ENCODE measurements at regions not wholly inside any gene's neighbourhood (a gene's known extent, or its start where the extent isn't known, plus 50 kb on each side); places are given as distances from the start of the nearest gene placed in this dataset.

DNA sequence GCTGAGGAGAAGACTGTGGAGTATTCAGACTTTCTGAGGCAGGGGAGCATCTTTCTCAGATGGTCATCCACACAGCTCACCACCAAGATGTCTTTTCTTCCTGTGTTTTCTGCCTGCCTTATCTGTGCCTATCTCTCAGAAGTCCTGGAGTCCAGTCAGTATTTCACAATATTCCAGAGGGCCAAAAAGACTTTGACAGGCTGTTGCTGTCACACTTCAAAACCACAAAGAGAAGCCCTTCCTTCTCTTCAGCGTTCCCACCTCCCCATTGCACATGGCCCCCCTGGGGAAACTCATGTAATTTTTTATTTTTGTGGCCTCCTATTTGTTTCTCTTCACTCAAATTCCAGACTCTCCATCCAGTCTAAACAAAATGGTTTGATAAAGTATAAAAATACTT, 585.2 kb downstream of the EPHA3 start:
- H3K4me3 ChIP-seq (ENCODE audit: low read depth, low read length) = no peak overlapping the region
- no peak for DNase-seq (ENCODE audit: low read depth)
- no peak for TF ChIP-seq CTCF (conservative IDR thresholded peaks at IDR 0.05; ENCODE audit: low read depth, low read length)

GRCh38 chr3:89697321-89697916, 590.0 kb downstream of the EPHA3 start:
- TF ChIP-seq CTCF (conservative IDR thresholded peaks at IDR 0.05; ENCODE audit: low read depth, low read length) = no peak
- DNase-seq (ENCODE audit: low read depth) = peak; percentile 34
- H3K4me3 ChIP-seq (ENCODE audit: low read depth, low read length) = no peak overlapping the region

GRCh38 chr3:89698208-89698830, 590.9 kb downstream of the EPHA3 start:
- H3K4me3 ChIP-seq (ENCODE audit: low read depth, low read length) = no peak overlapping the region
- peak; percentile 27 for DNase-seq (ENCODE audit: low read depth)
- TF ChIP-seq CTCF (conservative IDR thresholded peaks at IDR 0.05; ENCODE audit: low read depth, low read length) = no peak

- no peak for TF ChIP-seq CTCF (conservative IDR thresholded peaks at IDR 0.05; ENCODE audit: low read depth, low read length)
- DNase-seq (ENCODE audit: low read depth) = no peak
These were observed 591.8 kb downstream of the EPHA3 start for GRCh38 chr3:89699229-89699628.

DNA sequence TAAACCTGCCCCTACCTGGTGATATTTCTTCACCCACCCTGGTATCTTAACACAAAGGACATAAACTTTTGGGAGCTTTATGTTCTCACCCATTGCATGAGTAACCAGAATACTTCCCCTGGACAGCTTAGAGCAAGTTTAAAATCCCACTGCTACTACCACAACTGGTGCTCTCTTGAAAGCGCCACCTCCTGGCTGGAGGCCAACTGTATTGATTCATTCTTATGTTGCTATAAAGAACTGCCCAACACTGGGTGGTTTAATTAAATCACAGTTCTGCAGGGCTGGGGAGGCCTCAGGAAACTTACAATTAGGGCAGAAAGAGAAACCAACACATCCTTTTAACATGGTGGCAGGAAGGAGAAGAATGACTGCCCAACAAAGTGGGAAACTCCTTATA, 592.4 kb downstream of the EPHA3 start:
- no peak overlapping the region for H3K4me3 ChIP-seq (ENCODE audit: low read depth, low read length)
- peak; percentile 37 for DNase-seq (ENCODE audit: low read depth)
- no peak for TF ChIP-seq CTCF (conservative IDR thresholded peaks at IDR 0.05; ENCODE audit: low read depth, low read length)

More at GRCh38 chr3:89699229-89699628, 591.8 kb downstream of the EPHA3 start:
- H3K4me3 ChIP-seq (ENCODE audit: low read depth, low read length) = no peak overlapping the region

DNA sequence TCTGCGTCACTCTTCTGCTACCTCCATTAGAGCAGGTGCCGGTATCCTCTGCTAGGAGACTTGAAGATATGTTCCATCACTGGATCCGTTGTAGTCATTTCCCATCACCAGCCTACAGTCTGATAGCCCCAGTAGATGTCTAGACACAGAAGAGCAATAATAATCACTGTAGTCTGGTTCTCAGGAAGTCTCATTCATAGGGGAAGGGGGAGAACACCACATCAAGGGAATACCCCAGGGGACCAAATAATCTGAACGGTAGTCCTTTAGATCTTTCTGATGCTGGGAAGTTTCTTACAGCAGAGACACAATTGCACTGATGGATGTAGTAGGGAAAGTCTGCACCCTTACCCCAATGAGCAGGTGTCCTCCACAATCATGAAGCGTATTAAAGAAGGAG, 595.0 kb downstream of the EPHA3 start:
- no peak for DNase-seq (ENCODE audit: low read depth)
- no peak for TF ChIP-seq CTCF (conservative IDR thresholded peaks at IDR 0.05; ENCODE audit: low read depth, low read length)
- no peak overlapping the region for H3K4me3 ChIP-seq (ENCODE audit: low read depth, low read length)

DNA sequence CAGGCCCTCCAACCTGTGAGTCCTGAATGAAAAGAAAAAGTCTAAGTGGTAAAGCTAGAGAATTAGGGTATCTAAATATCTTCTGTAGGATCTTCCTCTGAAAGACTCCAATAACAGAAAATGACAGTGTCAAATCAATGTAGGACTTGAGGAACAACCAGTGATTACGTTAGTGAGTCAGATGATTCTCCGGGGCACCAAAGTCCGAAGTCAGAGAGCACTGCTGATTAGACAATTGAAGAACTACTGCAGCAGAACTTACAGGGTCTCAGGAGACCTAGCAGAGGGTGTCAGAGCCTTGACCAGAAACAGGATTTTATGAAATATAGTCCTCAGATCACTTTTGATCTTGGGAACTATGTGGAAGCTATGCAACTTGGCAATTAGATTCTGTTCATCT, 605.8 kb downstream of the EPHA3 start:
- no peak for TF ChIP-seq CTCF (conservative IDR thresholded peaks at IDR 0.05; ENCODE audit: low read depth, low read length)
- no peak for DNase-seq (ENCODE audit: low read depth)
- H3K4me3 ChIP-seq (ENCODE audit: low read depth, low read length) = no peak overlapping the region

Data from choroid plexus epithelial cell (primary cell).